ENCODE measurements at regions not wholly inside any gene's neighbourhood (a gene's known extent, or its start where the extent isn't known, plus 50 kb on each side); places are given as distances from the start of the nearest gene placed in this dataset.

DNA sequence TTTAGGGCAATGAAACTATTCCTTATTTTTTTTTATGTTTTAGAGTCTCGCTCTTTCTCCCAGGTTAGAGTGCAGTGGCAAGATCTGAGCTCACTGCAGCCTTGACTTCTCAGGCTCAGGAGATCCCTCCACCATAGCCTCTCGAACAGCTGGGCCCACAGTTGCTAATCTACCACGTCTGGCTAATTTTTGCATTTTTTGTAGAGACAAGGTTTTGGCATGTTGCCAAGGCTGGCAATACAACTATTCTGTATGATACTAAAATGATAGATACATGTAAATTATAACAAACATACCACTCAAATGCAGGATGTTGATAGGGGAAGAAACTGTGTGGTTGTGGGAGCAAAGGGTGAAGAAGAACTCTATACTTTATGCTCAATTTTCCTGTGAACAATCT is 401.3 kb downstream of the ZFHX3 start:
- TF ChIP-seq, protein P1, sequence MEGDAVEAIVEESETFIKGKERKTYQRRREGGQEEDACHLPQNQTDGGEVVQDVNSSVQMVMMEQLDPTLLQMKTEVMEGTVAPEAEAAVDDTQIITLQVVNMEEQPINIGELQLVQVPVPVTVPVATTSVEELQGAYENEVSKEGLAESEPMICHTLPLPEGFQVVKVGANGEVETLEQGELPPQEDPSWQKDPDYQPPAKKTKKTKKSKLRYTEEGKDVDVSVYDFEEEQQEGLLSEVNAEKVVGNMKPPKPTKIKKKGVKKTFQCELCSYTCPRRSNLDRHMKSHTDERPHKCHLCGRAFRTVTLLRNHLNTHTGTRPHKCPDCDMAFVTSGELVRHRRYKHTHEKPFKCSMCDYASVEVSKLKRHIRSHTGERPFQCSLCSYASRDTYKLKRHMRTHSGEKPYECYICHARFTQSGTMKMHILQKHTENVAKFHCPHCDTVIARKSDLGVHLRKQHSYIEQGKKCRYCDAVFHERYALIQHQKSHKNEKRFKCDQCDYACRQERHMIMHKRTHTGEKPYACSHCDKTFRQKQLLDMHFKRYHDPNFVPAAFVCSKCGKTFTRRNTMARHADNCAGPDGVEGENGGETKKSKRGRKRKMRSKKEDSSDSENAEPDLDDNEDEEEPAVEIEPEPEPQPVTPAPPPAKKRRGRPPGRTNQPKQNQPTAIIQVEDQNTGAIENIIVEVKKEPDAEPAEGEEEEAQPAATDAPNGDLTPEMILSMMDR (IDR thresholded peaks at IDR 0.05), result no peak
- TF ChIP-seq EP300 (IDR thresholded peaks at IDR 0.05), result no peak
- no peak for TF ChIP-seq POLR2AphosphoS5 (IDR thresholded peaks at IDR 0.05)

Data from sigmoid colon (tissue), 4 donors.